Mesenchymal stem cell (in vitro differentiated cells and primary cell): ENCODE measurements at regions not wholly inside any gene's neighbourhood (a gene's known extent, or its start where the extent isn't known, plus 50 kb on each side); places are given as distances from the start of the nearest gene placed in this dataset.

Experiments
- DNase-seq: peaks from one replicate; pipeline ENCODE4 v3.0.0-alpha.2; 2013
- H2AFZ ChIP-seq: one replicate; pipeline ENCODE4 v1.6.1; 2013; ENCODE audit warnings: low read depth, mild to moderate bottlenecking, control low read depth, inconsistent platforms, low read length, moderate library complexity
- H2AK5ac ChIP-seq: 2 replicates; pipeline ENCODE4 v1.6.1; 2013; ENCODE audit warnings: low read length, moderate library complexity, mild to moderate bottlenecking, inconsistent platforms; ENCODE audit not compliant: severe bottlenecking
- H2BK120ac ChIP-seq: one replicate; pipeline ENCODE4 v1.6.1; 2013; ENCODE audit warnings: low read depth, mild to moderate bottlenecking, inconsistent platforms, low read length, moderate library complexity
- H2BK12ac ChIP-seq, 2 experiments: one replicate each; pipeline ENCODE4 v1.6.1; 2013; ENCODE audit warnings: inconsistent platforms in 2 of 2, low read length in 2 of 2, mild to moderate bottlenecking in 2 of 2, moderate library complexity in 2 of 2, control low read depth in 1 of 2
- H2BK15ac ChIP-seq: one replicate; pipeline ENCODE4 v1.6.1; 2013; ENCODE audit warnings: mild to moderate bottlenecking, low read depth, inconsistent platforms; ENCODE audit not compliant: poor library complexity, severe bottlenecking
- H2BK5ac ChIP-seq: 2 replicates; pipeline ENCODE4 v1.6.1; 2013; ENCODE audit warnings: low read depth, mild to moderate bottlenecking, low read length, control low read depth, inconsistent platforms; ENCODE audit not compliant: poor library complexity, severe bottlenecking
- H3K14ac ChIP-seq, 2 experiments: one replicate each; pipeline ENCODE4 v1.6.1; 2013; ENCODE audit warnings: inconsistent platforms in 2 of 2, low read length in 2 of 2, control low read depth in 1 of 2, mild to moderate bottlenecking in 1 of 2, moderate library complexity in 1 of 2
- H3K18ac ChIP-seq, 2 experiments: one replicate each; pipeline ENCODE4 v1.6.1; 2013; ENCODE audit warnings: inconsistent platforms in 2 of 2, low read length in 2 of 2, control low read depth in 1 of 2, low read depth in 1 of 2, mild to moderate bottlenecking in 1 of 2
- H3K23ac ChIP-seq, 2 experiments: one replicate each; pipeline ENCODE4 v1.6.1; 2013; ENCODE audit warnings: inconsistent platforms in 2 of 2, low read length in 2 of 2, mild to moderate bottlenecking in 2 of 2, moderate library complexity in 2 of 2, control low read depth in 1 of 2
- H3K27ac ChIP-seq: 2 replicates; pipeline ENCODE4 v1.5.1; 2013; ENCODE audit warnings: mild to moderate bottlenecking, moderate library complexity, low read length, control low read depth, inconsistent platforms; ENCODE audit not compliant: poor library complexity, severe bottlenecking
- H3K27me3 ChIP-seq, 2 experiments: 2 replicates each; pipeline versions ENCODE4 v1.6.1 to v1.7.0; 2013; ENCODE audit warnings: low read length in 2 of 2, mild to moderate bottlenecking in 2 of 2, moderate library complexity in 2 of 2, control low read depth in 1 of 2, inconsistent platforms in 1 of 2; ENCODE audit not compliant: control insufficient read depth in 1 of 2, insufficient read depth in 1 of 2
- H3K36me3 ChIP-seq, 2 experiments: 2 replicates each; pipeline versions ENCODE4 v1.6.1 to v1.7.0; 2013; ENCODE audit warnings: low read length in 2 of 2, control low read depth in 1 of 2, inconsistent platforms in 1 of 2, low read depth in 1 of 2, mild to moderate bottlenecking in 1 of 2; ENCODE audit not compliant: insufficient read depth in 2 of 2, control insufficient read depth in 1 of 2
- H3K4ac ChIP-seq, 2 experiments: one replicate each; pipeline ENCODE4 v1.6.1; 2013; ENCODE audit warnings: inconsistent platforms in 2 of 2, low read length in 2 of 2, mild to moderate bottlenecking in 2 of 2, moderate library complexity in 2 of 2, control low read depth in 1 of 2, low read depth in 1 of 2
- H3K4me1 ChIP-seq: 2 replicates; pipeline ENCODE4 v1.6.1; 2013; ENCODE audit warnings: low read depth, low read length, control low read depth; ENCODE audit not compliant: control insufficient read depth, insufficient read depth
- H3K4me2 ChIP-seq: 2 replicates; pipeline ENCODE4 v1.6.1; 2013; ENCODE audit warnings: low read length, mild to moderate bottlenecking, inconsistent platforms; ENCODE audit not compliant: poor library complexity, severe bottlenecking
- H3K4me3 ChIP-seq, 2 experiments: 2 replicates each; pipeline versions ENCODE4 v1.5.1 to v1.7.0; 2013; ENCODE audit warnings: low read length in 2 of 2, mild to moderate bottlenecking in 2 of 2, control low read depth in 1 of 2, low read depth in 1 of 2; ENCODE audit not compliant: insufficient read depth in 1 of 2
- H3K79me1 ChIP-seq: replicated peaks from 2 replicates; pipeline ENCODE4 v1.6.1; 2013; ENCODE audit warnings: mild to moderate bottlenecking, control low read depth, low read length, inconsistent platforms; ENCODE audit not compliant: poor library complexity, severe bottlenecking
- H3K9ac ChIP-seq: 2 replicates; pipeline ENCODE4 v1.7.0; 2013; ENCODE audit warnings: mild to moderate bottlenecking, low read length, moderate library complexity
- H3K9me3 ChIP-seq: 2 replicates; pipeline ENCODE4 v1.7.0; 2013; ENCODE audit warnings: mild to moderate bottlenecking, low read length; ENCODE audit not compliant: control insufficient read depth
- H4K8ac ChIP-seq: one replicate; pipeline ENCODE4 v1.6.1; 2013; ENCODE audit warnings: inconsistent platforms, mild to moderate bottlenecking, low read length, moderate library complexity
- H4K91ac ChIP-seq: one replicate; pipeline ENCODE4 v1.6.1; 2013; ENCODE audit warnings: mild to moderate bottlenecking, low read length, inconsistent platforms
- WGBS: methylation state at CpG from one replicate; pipeline ENCODE4 v1.1.7; 2013; ENCODE audit warnings: mixed read lengths; 5-methylcytosine and 5-hydroxymethylcytosine counted together

DNA sequence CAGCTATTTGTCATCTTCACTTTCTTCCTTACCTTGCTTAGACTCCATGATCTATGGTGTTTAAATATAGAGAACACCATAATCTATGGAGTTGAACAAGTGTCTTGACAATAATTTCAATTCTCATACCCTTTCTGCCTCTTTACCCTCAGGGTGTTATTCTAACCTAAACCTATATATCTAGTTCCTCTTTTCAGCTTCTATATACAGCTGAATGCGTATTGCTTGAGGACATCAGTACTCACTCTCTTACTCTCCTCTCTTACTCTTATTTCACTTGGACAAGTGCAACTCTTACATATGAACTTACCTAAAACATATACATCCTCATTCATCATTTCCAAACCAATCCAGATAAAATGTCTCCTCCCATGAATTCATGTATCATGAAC is 187.1 kb downstream of the RAP2B start:
- Histone ChIP-seq H3K23ac (no peak overlapping the region), H3K9ac (no peak overlapping the region), H3K27me3 (no peaks in the 10 kb centered on the region), H2BK120ac (no peak overlapping the region), H3K79me1 (no peaks in the 10 kb centered on the region), H2BK15ac (no peak overlapping the region), H3K4me3 (no peak overlapping the region), H3K27ac (no peak overlapping the region), H3K4me1 (peaks cover 4% of the 10 kb centered on the region), H3K18ac (no peak overlapping the region), H2AK5ac (no peak overlapping the region), H3K14ac (no peak overlapping the region), H2BK5ac (no peak overlapping the region), H4K91ac (no peak overlapping the region), H2AFZ (no peak overlapping the region), H2BK12ac (no peak overlapping the region), H3K36me3 (no peaks in the 10 kb centered on the region), H3K9me3 (no peaks in the 10 kb centered on the region), H3K4ac (no peak overlapping the region), H4K8ac (no peak overlapping the region), H3K4me2 (no peak overlapping the region)
- WGBS = 94% methylated on average over 1 of the region's 1 CpG
- DNase-seq = no peak

DNA sequence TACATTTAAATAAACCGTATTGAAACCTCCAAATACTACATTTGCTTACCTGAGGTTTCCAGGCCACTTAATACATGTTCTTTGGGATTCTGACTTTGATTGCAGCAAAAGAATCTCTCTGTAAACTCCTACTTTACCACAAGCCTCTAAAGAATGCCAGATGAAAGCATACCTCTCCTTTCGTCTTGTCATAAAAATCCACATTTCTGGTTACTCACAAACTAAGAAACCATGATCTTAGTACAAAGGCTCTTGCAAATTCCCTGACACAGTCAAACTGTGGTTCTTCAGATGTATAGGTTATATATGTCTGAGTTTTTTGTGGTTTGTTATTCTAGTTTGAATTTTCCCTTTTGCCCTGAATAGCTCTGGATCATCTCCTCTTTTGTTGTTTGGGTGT is 188.4 kb downstream of the RAP2B start:
- no peaks in the 10 kb centered on the region for H3K79me1 ChIP-seq
- no peak overlapping the region for H2BK15ac ChIP-seq
- H3K23ac ChIP-seq = no peak overlapping the region
- no peak overlapping the region for H3K4me3 ChIP-seq
- H4K91ac ChIP-seq = no peak overlapping the region
- H3K18ac ChIP-seq = no peak overlapping the region
- H2BK12ac ChIP-seq = no peak overlapping the region
- H3K4me2 ChIP-seq = no peak overlapping the region
- H3K4ac ChIP-seq = no peak overlapping the region
- H3K27ac ChIP-seq = peak overlapping the region; percentile 97
- no peak overlapping the region for H3K9ac ChIP-seq
- peak; percentile 52 for DNase-seq
- 39% methylated on average over 2 of the region's 2 CpGs for WGBS
- H2BK120ac ChIP-seq = no peak overlapping the region
- H3K36me3 ChIP-seq = no peaks in the 10 kb centered on the region
- H3K9me3 ChIP-seq = no peaks in the 10 kb centered on the region
- no peak overlapping the region for H2BK5ac ChIP-seq
- no peak overlapping the region for H4K8ac ChIP-seq
- H2AK5ac ChIP-seq = no peak overlapping the region
- peaks cover 4% of the 10 kb centered on the region for H3K4me1 ChIP-seq
- no peak overlapping the region for H3K14ac ChIP-seq
- H3K27me3 ChIP-seq = no peaks in the 10 kb centered on the region
- no peak overlapping the region for H2AFZ ChIP-seq

- Histone ChIP-seq H3K27ac (no peak overlapping the region), H3K18ac (no peak overlapping the region)
Measured at GRCh38 chr3:153354641-153355040, 192.6 kb downstream of the RAP2B start.

GRCh38 chr3:153355559-153355958 is 193.5 kb downstream of the RAP2B start:
- Histone ChIP-seq H3K36me3 (no peaks in the 10 kb centered on the region), H4K8ac (no peak overlapping the region), H2AFZ (no peak overlapping the region), H2BK120ac (no peak overlapping the region), H3K18ac (no peak overlapping the region), H3K14ac (no peak overlapping the region), H3K79me1 (no peaks in the 10 kb centered on the region), H3K9ac (no peak overlapping the region), H3K27ac (no peak overlapping the region), H3K27me3 (no peaks in the 10 kb centered on the region), H2BK15ac (no peak overlapping the region), H4K91ac (no peak overlapping the region), H2AK5ac (no peak overlapping the region), H2BK5ac (no peak overlapping the region), H3K9me3 (no peaks in the 10 kb centered on the region), H3K4me3 (no peak overlapping the region), H2BK12ac (no peak overlapping the region), H3K4me2 (no peak overlapping the region), H3K23ac (no peak overlapping the region), H3K4ac (no peak overlapping the region), H3K4me1 (peaks cover 4% of the 10 kb centered on the region)
- 74% methylated on average over 1 of the region's 1 CpG for WGBS
- DNase-seq = no peak

More at GRCh38 chr3:153354641-153355040, 192.6 kb downstream of the RAP2B start:
- H3K9ac ChIP-seq = no peak overlapping the region
- H3K79me1 ChIP-seq = no peaks in the 10 kb centered on the region
- no peak overlapping the region for H2AK5ac ChIP-seq
- no peak for DNase-seq
- no peak overlapping the region for H2BK5ac ChIP-seq
- H2AFZ ChIP-seq = no peak overlapping the region
- no peaks in the 10 kb centered on the region for H3K9me3 ChIP-seq
- no peak overlapping the region for H3K14ac ChIP-seq
- peaks cover 4% of the 10 kb centered on the region for H3K4me1 ChIP-seq
- H2BK120ac ChIP-seq = no peak overlapping the region
- H3K4ac ChIP-seq = no peak overlapping the region
- H3K36me3 ChIP-seq = no peaks in the 10 kb centered on the region
- H3K4me2 ChIP-seq = no peak overlapping the region
- H4K8ac ChIP-seq = no peak overlapping the region
- WGBS = 86% methylated on average over 1 of the region's 1 CpG
- no peak overlapping the region for H3K4me3 ChIP-seq
- H2BK12ac ChIP-seq = no peak overlapping the region
- no peak overlapping the region for H4K91ac ChIP-seq
- no peak overlapping the region for H3K23ac ChIP-seq
- no peaks in the 10 kb centered on the region for H3K27me3 ChIP-seq
- no peak overlapping the region for H2BK15ac ChIP-seq
